Stimulated activated CD4-positive, alpha-beta T cell treated with anti-CD3 and anti-CD28 coated beads, TNF-alpha, amount 100 ng/mL, for 4 hours (primary cell): ENCODE measurements at regions not wholly inside any gene's neighbourhood (a gene's known extent, or its start where the extent isn't known, plus 50 kb on each side); places are given as distances from the start of the nearest gene placed in this dataset.

Source experiments
- DNase-seq, 3 experiments: peaks; one replicate each; pipeline ENCODE4 v3.0.0-alpha.2; 2020; ENCODE audit warnings: low read depth in 3 of 3

DNA sequence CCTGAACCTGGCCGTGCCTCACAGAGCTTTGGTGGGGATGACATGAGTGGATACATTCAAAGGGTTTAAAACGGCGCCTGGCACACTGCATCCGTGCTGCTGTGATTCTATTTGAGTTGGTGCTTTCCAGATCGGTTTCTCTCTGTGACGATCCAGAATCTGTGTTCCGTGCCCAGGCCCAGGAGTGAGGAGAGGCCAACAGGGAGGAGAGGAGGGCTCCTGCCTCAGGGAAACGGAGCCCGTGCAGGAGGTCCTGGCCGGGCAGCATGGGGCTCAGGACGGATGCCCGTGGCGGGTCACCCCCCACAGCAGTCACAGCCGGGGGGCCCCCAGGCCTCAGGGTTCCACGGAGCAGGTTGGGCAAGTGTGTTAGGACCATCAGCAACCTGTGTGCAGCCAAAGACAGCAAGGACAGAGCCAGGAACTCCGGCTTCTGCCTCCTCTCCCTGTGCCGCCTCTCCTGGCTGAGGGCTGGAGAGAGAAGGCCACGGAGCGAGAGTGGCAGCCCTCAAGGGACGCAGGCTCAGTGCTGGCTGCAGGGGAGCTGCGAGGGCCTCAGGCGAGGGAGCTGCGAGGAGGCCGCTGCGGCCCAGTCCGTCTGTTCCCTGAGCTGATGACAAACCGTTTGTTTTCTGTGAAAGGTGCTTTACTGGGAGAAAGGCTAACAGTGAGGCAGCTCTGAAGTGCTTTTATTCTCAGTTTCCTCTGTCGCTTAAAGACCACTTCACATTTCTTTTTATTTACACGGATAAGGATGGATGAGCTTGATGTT lies 99.3 kb downstream of the METRNL start:
- no peak for DNase-seq

- DNase-seq = no peak
Observed at GRCh38 chr17:83179374-83179773, 100.0 kb downstream of the METRNL start.

DNA sequence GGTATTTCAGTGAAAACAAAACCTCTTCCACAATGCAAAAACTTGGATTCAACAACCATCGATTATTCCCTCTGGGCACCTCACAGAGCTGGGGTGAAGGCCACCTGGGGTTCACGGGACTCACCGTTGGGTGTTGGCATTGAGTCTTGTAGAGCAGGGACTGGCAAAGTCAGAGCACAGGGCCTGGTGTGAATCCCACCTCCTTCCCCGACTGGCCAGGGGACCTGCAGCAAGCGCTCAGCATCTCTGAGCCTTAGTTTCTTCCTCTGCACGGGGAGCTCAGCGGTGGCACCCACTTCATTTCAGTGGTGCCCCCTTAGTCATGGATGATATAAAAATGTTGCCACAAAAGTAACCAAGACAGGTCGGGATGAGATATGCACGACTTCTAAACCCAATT lies 100.4 kb downstream of the METRNL start:
- no peak for DNase-seq

- no peak for DNase-seq
Observed at GRCh38 chr17:83180264-83180995, 101.0 kb downstream of the METRNL start.

- DNase-seq = no peak
Observed at GRCh38 chr17:83180996-83181481, 101.6 kb downstream of the METRNL start.

DNA sequence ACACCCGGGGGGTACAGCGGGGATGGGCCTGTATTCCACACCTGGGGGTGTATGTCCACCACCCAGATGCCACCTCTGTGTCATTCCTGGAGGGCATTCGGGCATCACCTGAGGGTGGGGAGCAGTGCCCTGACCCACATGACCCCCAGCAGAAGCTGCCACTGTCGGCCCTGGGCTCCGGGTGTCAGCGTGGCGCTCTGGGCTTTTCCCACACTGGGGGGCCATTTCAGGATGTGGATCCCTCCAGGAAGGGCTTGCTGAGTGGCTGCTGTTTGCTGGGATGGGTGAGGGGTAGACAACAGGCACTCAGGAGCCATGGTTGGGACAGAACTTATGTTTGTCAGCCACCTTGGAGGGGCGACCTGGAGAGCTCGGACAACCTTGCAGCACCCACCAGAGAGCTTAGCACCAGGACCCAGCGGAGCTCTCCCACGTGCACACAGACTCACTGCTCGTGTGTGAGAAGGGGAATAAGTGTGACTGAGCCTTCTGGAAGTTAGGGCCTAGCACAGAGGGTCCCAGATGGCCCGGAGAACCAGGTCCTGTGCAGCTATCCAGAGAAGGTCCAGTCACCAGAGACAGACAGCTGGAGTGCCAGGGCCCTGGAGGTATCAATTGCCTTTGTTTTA lies 102.7 kb downstream of the METRNL start:
- DNase-seq = no peak

GRCh38 chr17:83182620-83183101 lies 103.3 kb downstream of the METRNL start:
- no peak for DNase-seq

DNA sequence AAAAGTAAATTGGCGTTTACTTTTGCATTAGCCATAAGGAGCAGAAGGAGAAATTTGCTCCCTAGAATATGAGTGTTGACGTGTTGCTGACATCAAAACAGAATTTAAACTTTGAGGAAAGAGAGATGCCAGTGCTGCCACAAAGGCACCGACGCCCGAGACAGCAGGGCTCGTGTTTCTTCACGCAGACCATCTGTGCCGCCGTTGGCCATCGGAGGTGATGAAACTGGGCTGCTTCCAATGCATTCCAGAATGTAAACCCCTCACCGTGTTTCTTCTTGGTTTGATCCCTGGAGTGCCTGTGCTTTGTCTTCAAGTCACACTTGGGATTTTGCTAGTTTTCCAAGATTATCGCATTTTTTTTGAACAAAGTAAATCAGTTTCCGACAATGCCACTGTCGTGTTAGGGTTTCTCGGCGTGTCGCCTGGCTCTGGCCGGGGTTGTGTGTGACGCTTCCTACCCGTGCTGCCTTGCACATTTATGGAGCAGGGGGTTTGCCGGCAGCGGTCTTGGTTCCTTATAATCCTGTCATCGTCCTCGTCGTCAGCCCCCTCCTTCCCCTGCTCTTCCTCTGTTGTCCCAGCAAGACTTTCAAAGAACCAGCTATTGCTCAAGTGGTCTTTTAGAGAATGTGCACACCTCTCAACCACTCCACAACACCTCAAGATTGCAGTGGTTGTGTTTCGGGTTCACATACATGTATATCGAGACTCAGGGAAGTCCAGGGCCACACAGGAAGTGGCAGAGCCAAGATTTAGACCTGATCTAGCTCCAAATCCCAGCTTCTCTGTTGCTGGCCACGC lies 103.9 kb downstream of the METRNL start:
- DNase-seq = no peak

DNA sequence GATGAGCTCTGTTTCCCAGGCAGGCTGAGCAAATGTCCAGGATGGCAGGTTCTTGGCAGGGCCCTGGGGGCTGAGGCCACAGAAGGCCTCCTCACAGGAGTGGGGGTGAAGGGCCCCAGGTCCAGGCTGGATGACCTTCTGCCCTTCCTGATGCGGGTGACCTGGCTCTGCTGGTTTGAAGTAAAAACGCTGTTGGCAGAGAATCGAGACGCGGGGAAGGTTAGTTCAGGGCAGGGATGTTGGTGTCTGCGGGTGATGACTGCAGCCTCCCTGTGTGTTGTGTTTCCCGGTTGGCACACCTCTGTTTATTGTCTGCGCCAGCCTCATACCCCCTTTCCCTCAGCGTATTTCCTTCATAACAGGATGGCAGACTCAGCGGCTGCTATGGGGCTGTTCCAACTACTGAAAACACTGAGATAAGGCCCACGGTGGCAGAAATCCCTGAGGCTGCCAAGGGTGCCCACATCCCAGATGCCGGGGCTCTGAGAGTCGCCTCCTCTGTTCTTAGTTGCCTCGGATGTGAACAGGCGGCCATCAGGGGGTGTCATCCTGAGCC lies 104.6 kb downstream of the METRNL start:
- DNase-seq = no peak

GRCh38 chr17:83185023-83186002 lies 105.9 kb downstream of the METRNL start:
- no peak for DNase-seq

- DNase-seq = no peak
Observed at GRCh38 chr17:83186226-83186625, 106.8 kb downstream of the METRNL start.

DNA sequence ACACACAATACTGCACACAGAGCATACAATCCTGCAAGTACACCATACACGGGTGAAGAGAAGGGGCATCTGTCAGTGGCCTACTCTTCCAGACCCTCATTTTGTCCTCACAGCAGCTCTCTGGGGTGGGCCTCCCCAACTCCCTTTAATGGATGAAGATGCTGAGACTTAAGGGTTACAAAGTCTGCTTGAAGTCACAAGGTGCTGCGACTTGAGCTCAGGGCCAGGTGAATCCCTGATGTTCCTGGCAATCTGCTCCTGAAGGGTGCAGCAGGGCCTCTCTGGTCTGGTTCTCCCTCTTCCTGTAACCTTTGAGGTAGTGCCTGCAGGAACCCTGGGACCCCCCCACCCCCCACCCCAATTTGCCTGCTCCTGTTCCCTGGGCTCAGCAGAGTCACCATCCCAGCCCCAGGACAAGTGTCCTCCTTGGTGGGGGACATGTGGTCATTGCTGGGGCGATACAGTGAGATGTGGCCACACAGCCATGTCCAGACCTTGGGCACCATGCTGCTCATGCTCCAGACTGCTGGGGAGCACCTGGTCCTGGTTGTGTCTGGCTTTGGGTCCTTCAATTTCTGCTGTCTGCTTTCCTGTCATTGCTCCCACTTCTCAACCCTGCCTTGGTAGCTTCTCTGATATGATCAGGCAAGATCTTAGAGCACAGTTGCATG lies 107.5 kb downstream of the METRNL start:
- no peak for DNase-seq

DNA sequence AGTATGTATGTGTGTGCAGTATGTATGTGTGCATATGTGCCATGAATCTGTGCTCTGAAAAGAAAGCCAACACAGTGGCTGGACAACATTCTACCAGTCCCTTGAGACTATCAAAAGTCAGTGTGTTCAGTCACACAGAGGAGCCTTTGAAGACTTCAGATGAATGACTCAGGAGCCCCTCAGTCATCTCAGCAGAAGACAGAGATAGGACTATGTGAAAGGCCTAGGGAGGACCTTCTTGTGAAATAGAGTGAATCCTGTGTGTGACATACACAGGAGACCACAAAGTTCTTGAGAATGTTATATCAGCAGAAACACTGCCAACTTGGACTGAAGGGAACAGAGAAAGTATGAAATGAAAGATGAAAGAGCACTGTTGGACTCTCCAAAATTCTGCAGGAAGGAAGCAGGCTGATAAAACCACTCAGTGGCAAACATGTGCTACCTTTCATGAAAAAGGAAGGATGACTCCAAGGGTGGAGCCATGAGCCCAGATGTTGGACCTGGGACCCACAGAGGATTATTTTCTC lies 108.4 kb downstream of the METRNL start:
- no peak for DNase-seq

DNA sequence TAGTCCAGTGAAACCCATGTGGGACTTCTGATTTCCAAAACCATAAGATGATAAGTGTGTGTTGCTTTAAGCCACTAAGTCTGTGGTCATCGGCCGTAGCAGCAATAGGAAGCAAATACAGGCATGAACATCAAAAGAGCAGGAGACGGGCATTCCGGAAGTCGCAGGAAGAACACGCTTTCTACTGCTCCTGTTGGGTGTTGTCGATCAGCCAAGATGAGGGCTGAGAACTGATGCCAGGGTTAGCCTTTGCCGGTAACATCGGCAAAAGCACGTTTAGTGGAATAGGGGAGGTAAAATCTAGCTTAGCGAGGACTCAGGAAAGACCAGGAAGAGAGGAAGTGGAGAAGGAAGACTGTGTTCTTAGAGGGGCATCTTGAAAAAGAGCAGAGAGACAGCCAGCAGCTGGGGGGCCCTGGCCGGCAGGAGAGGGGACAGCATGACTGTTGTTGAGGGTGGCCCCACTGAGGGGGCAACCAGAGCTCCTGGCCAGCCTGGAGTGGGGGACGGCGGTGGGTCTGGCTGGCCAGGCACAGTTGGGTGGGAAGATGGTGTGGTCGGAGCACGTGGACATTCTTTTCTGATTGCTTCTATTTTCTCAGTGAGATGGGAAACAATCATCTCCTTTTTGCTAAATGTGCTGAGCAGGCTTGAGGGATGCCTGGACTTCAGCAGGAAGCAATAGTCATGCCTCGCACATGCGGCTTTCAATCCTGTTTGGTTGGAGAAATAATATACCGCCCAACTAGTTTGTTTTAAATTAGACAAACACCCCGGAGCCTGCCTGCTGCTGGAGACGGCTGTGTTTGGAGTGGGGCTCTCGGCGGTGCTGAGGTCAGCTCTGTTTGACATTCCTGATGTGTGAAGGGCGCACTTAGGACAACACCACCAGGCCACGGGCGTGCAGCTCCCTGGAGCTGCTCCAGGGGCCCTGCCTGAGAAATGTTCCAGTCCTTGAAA lies 109.9 kb downstream of the METRNL start:
- DNase-seq = no peak

GRCh38 chr17:83190004-83190385 lies 110.6 kb downstream of the METRNL start:
- DNase-seq = no peak

DNA sequence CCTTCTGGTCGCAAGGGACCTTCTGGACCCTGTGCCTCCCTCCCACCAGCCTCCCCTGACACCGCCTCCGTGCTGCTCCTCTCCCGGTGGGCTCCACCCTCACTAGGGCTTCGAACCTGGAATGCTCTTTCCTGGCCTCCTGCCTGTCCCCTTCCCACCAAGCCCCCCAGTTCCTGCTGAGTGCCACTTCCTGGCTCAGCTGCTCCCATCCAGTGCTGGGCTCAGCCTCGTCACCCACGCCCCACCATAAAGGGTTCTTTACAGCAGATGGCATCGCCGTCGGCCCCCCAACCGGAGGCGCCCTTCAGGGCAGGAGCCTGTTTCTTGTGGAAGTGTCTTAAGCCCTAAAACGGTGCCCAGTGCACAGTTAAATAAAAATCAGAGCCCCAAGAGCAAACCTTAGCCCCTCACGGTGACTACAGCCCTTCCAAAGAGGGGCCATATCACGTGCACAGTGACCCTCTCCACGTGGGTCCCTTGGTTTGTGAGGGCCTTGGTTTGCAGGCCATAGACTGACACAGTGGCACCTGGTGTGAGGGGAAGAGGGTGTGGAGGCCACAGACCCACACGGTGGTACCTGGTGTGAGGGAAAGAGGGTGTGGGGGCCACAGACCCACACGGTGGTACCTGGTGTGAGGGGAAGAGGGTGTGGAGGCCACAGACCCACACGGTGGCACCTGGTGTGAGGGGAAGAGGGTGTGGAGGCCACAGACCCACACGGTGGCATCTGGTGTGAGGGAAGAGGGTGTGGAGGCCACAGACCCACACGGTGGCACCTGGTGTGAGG lies 111.4 kb downstream of the METRNL start:
- DNase-seq = no peak

DNA sequence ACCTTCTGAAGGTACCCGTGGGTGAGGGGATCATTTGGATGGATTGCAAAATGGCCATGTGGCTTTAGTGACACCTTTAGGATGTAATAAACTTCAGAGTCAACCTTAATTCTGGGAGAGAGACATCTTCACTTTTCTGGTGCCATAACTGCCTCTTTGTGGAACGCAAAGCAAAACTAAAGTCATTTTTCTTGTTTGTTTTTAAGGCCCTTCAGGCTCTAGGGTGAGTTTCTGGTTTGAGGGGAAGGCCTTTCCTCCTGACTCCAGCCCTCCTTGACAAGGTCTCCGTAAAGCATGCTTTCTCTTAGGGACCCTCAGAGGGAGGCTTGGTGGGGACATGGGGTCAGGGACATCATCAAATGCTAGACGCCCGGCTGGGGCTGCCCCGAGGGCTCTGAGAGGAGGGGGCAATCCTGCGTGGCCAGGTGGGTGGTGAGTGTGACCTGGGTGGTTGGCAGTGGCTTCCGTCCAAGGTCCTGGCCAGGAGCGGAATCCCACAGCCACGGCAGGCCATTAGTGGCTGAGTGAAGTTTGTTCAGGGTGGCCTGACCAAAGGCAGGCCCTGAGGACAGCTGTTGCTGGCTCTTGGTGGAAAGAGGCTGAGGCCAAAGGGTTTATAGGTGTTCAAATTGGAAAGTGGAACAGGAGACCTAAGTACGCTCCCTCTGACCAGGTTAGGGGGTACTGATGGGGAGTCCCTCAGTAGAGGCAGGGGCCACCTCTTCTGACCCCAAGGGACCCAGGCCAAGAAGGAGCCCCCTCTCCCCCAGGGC lies 112.2 kb downstream of the METRNL start:
- DNase-seq = no peak
